ENCODE measurements at regions not wholly inside any gene's neighbourhood (a gene's known extent, or its start where the extent isn't known, plus 50 kb on each side); places are given as distances from the start of the nearest gene placed in this dataset.

- DNase-seq (ENCODE audit: low read depth), result no peak
- H3K4me3 ChIP-seq (ENCODE audit: low read depth, low read length), result no peak overlapping the region
- in situ Hi-C loops (cut with HindIII; ENCODE audit: low sequenced_read_pairs), result no loop called here
- TF ChIP-seq CTCF (IDR thresholded peaks at IDR 0.05; ENCODE audit: low read depth, low read length, missing control alignments), result no peak
Measured at GRCh38 chr6:156577749-156578148, 199.4 kb upstream of the ARID1B start.

- TF ChIP-seq CTCF (IDR thresholded peaks at IDR 0.05; ENCODE audit: low read depth, low read length, missing control alignments), result no peak
- in situ Hi-C loops (cut with HindIII; ENCODE audit: low sequenced_read_pairs), result no loop called here
- DNase-seq (ENCODE audit: low read depth), result no peak
- no peak overlapping the region for H3K4me3 ChIP-seq (ENCODE audit: low read depth, low read length)
Measured at GRCh38 chr6:156575361-156575760, 201.8 kb upstream of the ARID1B start.

- DNase-seq (ENCODE audit: low read depth), result no peak
- in situ Hi-C loops (cut with HindIII; ENCODE audit: low sequenced_read_pairs), result no loop called here
- no peak for TF ChIP-seq CTCF (IDR thresholded peaks at IDR 0.05; ENCODE audit: low read depth, low read length, missing control alignments)
- H3K4me3 ChIP-seq (ENCODE audit: low read depth, low read length), result no peak overlapping the region
Measured at GRCh38 chr6:156564807-156565149, 212.4 kb upstream of the ARID1B start.

GRCh38 chr6:156564127-156564806 is 212.9 kb upstream of the ARID1B start:
- DNase-seq (ENCODE audit: low read depth), result peak; percentile 18
- H3K4me3 ChIP-seq (ENCODE audit: low read depth, low read length), result no peak overlapping the region
- TF ChIP-seq CTCF (IDR thresholded peaks at IDR 0.05; ENCODE audit: low read depth, low read length, missing control alignments), result peak; percentile 97
- in situ Hi-C loops (cut with HindIII; ENCODE audit: low sequenced_read_pairs), result no loop called here

GRCh38 chr6:156563714-156564113 is 213.5 kb upstream of the ARID1B start:
- no peak for DNase-seq (ENCODE audit: low read depth)
- H3K4me3 ChIP-seq (ENCODE audit: low read depth, low read length), result no peak overlapping the region
- in situ Hi-C loops (cut with HindIII; ENCODE audit: low sequenced_read_pairs), result no loop called here
- TF ChIP-seq CTCF (IDR thresholded peaks at IDR 0.05; ENCODE audit: low read depth, low read length, missing control alignments), result no peak

- no peak overlapping the region for H3K4me3 ChIP-seq (ENCODE audit: low read depth, low read length)
- no peak for TF ChIP-seq CTCF (IDR thresholded peaks at IDR 0.05; ENCODE audit: low read depth, low read length, missing control alignments)
- in situ Hi-C loops (cut with HindIII; ENCODE audit: low sequenced_read_pairs), result no loop called here
- DNase-seq (ENCODE audit: low read depth), result no peak
Measured at GRCh38 chr6:156562636-156563035, 214.5 kb upstream of the ARID1B start.

All from astrocyte of the cerebellum (primary cell).